G401.6 (cell line): ENCODE measurements at regions not wholly inside any gene's neighbourhood (a gene's known extent, or its start where the extent isn't known, plus 50 kb on each side); places are given as distances from the start of the nearest gene placed in this dataset.

Experiments
- FAIRE-seq: peaks from 2 replicates; lab custom pipeline; 2012; peaks lifted over from hg19 to GRCh38; lab: Jason Lieb, UNC

DNA sequence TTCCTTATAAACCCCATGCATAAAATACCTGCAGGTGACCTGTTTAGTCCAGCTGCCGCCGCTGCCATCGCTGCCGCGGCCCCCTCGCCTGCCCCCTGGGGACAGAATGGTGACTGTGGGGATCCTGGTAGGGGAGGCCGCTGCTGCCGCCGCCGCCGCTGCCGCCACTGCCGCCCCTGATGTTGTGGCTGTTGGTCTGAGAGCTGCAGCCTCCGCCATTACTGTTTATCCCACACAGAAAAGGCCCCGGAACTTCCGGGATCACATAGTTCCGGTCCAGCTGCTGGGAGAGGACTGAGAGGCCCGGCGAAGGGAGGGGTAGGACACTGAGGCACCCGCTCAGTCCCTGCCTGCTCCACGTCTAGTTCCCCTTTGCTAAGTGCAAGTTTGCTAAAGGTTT is 244.9 kb downstream of the C12orf50 start:
- no peak for FAIRE-seq

DNA sequence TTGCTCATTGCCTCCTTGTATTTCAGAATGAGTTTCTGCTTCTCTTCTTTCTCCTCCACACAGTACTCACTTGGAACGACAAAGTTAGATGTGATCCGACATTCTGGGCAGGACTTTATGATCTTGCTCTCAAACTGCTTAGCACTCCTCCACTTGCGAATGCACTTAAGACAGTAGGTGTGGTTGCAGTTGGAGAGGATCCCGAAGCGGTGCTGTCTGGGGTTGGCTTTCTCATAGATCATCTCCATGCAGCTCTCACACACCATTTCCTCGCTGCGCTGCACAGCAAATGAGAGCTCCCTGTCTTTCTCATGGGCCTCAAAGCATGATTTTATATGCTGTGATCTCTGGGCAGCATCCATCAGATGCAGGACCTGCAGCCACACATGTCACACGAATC is 245.7 kb downstream of the C12orf50 start:
- FAIRE-seq, result no peak

DNA sequence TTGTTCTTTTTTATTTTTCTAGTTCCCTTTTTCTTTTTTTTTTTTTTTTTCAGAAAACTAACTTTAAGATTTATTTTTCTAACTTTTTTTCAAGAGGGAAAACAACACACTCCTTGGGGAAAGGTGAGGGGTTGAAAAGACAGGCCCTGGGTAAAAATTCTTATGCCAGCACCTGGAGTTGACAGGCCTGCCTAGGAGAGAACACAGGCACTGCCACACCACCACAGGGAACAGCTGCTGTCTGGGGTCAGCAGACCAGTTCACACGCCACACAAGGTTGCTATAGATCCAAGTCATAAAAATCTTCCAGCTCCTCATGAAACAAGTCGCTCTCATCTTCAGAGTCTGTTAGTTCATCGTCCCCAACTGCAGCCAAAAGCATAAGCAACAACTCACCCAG is 246.4 kb downstream of the C12orf50 start:
- FAIRE-seq, result no peak

DNA sequence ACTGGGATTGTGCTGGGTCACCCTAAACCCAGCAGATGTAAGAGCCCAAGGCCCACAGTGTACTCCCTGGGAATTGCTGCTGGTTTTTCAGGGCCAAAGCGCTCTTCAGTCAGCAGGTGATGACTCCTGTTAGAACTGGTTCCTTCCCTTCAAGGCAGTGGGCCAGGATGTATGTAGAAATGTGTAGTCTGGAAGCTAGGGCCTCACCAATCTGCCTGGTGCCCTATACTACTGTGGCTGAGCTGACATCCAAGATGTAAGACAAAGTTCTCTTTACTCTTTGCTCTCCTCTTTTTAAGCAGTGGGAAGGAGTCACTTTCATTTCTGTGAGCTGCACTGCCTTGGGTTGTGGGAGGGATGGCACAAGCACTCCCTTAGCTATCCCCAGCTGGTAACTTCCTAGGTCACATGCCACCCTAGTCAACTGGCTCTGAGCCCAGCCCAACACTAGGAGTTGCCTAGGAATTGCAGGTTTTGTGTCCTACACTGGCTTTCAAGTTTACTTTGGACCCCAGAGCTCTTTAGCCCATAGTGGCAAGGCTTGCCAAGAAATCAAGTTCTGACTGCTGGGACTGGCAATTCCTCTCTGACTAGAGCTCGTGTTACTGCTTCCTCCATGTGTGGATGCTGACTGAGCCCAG is 249.2 kb downstream of the C12orf50 start:
- no peak for FAIRE-seq

DNA sequence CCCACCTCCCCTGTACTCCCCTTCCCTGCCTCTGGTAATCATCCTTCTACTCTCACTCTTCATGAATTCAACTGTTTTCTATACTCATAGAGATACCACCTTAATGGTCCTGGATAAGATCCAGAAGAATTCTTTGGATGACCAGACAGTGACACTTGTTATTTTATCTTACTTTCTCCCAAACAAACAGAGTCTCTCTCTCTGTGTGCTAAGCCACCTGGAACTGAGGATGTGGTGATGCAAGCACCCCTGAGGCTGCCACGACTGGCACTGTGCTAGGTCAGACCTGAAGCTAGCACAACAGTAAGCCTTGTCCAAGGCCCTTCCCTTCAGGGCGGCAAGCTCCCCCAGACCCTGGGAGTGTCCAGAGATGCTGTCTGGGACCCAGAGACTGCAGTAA is 250.2 kb downstream of the C12orf50 start:
- FAIRE-seq, result no peak

DNA sequence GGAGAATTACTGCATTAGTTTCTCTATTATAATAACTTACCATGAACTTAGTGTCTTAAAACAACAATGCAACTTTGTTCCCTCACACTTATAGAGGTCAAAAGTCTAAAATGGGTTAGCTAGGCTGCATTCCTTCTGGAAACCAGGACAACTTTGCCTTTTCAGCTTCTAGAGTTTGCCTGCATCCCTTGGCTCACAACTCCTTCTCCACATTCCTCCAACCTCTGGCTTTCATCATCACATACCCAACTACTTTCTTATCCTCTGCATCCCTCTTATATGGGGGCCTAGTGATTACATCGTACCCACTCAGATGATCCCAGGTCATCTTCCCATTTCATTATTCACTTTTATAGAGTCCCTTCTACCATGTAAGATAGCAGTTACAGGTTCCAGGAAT is 251.1 kb downstream of the C12orf50 start:
- FAIRE-seq, result no peak

DNA sequence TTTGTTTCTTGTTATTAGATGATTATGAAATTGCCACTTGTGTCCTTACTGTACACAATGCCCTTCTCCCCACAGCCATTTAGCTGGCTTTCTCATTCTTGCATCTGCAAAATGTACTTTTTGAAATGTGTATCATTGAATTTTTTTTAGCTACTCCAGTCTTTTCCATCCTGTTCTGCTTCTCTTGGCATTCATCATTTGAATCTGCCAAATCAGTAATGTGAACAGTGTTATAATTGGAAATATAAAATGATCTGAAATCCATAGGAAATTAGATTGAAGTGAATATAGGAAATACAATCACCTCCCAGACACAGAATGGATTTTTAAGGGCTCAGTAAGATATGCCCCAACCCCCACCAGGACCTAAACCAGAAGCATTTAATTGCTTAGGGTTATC is 253.4 kb downstream of the C12orf50 start:
- no peak for FAIRE-seq

DNA sequence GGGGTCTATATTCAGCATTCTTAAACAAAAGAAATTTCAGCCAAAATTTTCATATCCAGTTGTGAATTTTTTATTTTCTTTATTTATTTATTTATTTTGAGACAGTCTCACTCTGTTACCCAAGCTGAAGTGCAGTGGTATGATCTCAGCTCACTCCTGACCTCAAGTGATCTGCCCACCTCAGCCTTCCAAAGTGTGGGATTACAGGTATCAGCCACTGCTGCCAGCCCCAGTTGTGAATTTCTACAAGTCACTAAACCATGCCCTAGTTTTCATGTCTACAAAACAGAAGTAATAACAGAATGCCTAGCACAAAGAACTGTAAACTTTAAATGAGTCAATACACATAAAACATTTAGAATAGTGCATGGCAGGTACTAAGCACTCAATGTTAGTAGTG is 254.2 kb downstream of the C12orf50 start:
- no peak for FAIRE-seq

DNA sequence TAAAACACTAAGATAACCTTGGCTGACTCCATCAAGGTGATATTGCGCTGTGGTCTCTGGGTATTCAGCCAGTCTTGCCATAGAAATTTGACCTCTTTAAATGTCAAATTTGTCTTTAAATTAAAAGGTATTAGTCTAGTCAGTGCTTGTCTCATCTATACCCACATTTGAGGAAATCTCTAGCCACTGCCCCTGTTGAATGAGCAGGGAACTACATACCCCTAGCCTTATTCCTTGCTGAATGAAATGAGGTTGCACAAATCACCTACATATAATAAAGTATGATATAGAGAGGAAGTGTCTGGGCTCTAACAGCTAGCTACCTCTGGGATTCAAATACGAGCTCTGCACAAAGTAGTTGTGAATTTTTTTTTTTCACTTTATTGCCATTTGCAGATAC is 256.8 kb downstream of the C12orf50 start:
- no peak for FAIRE-seq

DNA sequence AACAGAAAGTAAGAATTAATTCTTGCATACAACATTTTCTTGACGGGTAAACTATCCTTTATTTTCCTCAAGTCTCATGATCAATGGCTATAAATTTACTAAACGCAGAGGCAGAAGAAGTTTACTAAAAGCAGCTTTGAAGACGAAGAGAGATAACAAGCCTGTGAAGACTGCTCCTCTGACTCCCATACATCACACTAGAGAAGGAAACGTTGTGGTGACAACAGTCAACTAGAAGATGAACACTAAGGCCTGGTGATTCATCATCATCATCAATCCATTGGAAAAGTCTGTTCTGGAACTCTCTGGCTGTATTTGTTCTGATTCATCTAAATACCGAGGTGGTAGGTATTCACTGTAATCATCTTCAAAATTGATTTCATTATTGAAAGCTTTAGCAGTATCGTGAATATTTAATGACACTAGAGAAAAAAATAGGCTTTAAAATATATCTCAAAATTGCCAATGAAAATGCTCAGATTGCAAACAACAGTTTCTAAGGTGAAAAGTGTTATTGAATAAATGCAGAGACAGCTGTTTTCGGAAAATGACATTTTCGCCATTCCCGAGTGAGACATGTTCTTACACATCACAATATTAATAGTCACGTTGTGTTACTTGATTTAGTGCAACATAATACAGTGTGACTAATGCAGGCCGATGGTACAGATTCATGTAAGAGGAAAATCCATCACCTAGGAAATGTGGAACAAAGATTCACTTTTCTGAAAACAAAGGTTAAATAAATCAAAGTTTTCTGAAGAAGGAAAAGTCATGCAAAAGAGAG is 260.5 kb downstream of the C12orf50 start:
- FAIRE-seq, result no peak

DNA sequence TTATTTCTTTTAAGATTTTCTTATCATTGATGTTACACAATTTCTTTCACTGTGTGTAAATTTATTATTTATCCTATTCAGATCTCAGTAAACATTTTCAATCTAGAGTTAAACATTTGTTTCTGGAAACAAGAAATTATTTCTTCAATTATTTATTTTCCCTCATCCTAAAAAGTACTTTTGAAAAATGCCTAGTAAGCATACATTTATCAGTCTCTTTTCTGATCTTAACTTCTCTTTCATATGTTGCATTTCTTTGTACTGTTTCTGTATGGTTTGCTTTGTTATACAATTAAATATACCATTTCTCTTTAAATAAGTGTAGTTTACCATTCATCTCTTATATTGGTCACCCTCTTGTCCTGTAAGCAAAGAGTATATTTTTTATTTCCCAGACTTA is 263.2 kb downstream of the C12orf50 start:
- FAIRE-seq, result no peak

DNA sequence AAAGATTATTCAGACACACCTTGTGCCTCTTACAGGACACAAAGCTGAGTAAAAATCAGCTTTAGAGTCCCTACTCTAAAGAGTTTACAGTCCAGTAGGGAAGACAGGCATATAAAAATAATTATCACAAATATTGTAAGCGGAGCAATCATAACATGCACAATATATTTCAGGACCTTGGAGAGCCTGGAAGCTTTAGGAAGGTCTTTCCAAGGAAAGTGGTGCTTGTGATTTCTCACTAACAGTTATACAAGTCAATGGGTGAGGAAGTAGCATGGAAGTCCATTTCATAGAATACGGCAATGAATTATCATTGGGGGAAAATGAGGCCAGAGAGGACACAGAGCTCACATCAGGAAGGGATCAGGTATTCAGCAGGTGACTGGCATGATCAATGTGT is 268.3 kb downstream of the C12orf50 start:
- FAIRE-seq, result no peak

DNA sequence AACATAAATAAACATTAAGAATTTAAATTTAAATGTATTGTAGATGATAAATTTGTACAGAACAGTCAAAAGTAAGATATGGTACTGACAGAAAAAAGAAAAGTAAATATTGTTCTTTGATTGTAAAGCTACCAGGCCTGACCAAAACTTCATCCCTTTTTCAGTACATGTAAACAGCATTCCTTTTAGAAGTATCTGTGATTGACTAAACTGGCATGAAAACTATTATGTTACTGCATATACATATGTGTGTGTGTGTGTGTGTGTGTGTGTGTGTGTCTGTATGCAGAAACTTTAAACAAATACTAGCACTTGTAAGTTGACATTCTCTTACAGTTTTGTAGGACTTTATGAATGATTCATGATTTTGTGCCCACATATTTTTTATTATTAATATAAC is 270.9 kb downstream of the C12orf50 start:
- FAIRE-seq, result no peak

DNA sequence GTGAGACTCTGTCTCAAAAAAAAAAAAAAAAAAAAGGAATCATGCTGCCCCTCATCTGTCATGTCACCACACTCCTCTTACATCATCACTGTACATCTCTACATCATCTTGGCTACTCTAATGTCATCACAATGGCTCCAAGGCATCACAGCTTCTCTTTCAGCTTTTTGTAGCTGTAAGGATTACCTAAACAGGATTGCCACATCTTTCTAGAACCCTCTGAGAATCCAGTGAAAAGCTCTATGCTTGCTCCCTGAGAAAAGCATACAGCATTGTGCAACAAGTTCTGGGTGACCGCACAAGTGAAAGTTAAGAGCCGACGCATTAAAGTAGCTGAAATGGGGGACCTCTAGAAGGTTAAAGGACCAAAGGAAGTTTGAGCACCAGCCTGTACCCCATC is 272.5 kb downstream of the C12orf50 start:
- FAIRE-seq, result no peak

DNA sequence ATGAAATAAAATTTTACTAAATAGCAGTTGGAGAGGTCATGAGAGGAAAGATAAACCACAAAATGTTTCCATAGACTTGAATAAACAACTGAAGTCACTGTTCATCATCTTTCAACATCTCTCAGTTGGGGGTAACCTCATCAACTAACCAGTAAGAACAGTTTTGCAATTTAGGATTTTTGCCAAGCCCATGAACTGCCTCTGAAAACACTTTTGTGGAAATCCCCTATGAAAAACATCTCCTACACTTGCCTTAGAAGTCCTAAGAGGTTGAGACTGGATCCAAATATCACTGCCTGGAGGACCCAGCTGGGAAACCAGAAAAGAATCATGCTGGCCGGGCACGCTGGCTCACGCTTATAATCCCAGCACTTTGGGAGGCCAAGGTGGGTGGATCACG is 273.1 kb downstream of the C12orf50 start:
- no peak for FAIRE-seq

DNA sequence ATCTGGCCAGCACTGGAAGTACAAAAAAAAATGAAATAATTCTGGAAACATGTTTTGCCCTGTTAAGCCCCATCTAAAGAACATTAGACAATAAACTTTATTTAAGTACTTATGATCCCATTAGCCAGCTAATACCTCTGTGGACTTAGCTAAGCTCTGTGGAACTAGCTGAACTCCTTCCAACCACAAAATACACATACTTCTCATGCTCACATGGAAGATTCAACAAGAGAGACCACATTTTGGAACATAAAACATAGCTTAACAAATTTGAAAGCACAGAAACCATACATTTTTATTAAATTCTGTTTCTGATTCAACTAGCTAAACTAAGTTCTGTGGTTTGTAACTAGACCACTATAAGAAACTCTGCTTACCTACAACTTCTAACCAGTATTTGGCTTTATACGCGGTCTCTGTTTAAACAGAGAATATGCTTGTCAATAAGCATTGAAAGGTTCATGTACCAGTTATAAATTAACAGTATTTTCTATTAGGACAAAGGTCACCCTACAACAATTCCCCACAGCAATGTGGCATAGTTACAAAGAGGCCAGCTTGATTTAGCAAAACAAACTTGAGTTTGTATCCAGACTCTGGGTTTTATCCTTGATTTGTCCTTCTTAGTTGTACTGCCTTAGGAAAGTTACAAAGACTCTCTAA is 300.1 kb downstream of the C12orf50 start:
- FAIRE-seq, result no peak

DNA sequence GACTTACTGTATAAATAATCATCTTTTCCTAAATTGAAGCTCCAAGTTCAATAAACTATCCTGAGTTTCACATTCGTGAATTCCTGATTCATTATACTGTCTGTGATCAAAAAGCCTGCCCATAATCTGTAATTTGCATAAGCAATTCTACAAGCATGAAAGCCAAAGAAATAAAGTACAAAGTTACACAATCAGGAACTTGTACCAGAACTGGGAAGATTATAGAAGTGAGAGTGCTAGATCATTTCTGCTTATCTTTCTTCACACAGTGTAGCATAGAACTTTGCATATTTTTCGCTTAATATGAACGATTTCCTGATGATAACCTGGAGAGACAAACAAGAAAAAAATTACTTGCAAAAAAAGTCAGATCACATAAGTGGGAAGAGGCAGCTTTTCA is 308.2 kb downstream of the C12orf50 start:
- no peak for FAIRE-seq

DNA sequence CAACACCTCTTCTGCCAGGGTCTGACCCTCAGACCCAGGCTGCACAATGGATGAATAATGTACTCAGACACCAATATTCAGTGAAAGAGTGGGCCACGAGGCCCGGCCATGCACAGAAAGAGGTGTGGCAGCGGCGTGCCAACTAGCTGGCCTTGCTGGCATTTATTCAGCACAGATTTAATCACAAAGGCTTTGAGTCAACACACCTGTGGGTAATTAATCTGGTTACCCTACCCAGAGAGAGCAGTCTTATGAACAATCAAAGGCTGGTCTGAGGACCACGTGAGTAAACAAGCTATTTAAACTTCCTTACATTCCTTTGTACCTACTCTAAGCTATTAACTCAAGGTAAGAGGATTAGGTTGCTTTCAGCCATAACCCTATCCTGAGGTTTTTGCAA is 324.8 kb downstream of the C12orf50 start:
- no peak for FAIRE-seq

DNA sequence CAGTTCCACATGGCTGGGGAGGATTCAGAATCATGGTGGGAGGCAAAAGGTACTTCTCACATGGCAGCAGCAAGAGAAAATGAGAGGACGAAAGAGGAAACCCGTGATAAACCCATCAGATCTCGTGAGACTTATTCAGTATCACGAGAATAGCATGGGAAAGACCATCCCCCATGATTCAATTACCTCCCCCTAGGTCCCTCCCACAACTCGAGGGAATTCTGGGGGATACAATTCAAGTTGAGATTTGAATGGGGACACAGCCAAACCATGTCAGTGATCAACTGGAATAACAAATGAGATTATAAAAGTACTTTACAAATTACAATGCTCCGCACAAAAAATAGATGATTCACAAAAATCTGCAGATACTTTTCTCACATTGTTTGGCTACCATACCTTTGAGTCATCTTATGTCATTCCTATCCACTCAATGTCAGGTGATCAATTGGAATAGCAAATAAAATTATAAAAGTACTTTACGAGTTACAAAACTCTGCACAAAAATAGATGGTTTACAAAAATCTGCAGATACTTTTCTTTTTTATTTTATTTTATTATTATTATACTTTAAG is 338.9 kb downstream of the C12orf50 start:
- no peak for FAIRE-seq

DNA sequence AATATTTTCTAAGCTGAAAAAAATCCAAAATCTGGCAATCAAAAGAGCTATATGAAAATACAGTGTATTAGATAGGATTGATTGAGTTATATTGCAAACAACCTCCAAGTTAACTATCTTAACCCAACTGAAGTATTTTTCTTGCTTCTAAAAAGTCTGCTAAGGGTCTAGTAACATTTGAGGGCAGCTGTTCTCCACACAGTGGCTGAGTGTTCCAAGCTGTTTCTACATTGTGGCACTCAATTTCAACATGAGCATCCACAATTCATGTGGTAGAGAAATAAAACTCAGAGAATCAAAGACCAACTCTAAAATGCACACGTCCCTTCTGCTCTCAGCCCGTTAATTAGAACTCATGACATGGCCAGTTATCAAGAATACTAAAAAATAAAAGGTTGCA is 340.0 kb downstream of the C12orf50 start:
- no peak for FAIRE-seq

DNA sequence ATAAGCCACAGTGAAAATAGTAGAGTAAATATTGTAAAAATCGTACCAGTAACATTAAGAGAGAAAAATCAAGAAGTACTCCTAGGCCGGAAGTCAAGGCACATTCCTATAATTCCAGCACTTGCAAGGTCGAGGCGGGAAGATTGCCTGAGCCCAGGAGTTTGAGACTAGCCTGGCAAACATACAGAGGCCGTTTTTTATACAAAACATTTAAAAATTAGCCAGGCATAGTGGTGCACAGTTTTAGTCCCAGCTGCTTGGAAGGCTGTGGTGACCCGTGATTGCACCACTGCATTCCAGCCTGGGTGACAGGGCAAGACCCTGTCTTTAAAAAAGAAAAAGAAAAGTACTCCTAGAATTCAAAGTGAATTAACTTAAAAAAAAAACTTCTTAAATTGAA is 341.8 kb downstream of the C12orf50 start:
- FAIRE-seq, result no peak

DNA sequence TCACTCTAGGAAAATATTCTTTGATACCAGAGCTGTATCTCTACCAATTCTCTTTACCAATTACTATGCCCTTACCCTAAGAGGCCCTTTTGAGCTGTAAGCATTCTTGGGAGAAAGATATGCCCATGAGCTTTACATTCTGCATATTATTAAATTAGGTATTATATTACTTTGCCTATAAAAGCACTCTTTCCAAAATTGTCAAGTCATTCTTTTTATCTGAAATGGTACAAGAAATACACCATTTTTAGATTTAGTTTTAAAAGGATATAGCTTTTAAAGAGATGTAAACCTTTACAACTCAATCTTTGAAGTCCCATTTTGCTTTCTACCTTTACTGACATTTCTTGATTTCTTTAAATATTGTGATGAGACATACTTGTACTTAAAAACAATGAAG is 343.5 kb downstream of the C12orf50 start:
- FAIRE-seq, result no peak

DNA sequence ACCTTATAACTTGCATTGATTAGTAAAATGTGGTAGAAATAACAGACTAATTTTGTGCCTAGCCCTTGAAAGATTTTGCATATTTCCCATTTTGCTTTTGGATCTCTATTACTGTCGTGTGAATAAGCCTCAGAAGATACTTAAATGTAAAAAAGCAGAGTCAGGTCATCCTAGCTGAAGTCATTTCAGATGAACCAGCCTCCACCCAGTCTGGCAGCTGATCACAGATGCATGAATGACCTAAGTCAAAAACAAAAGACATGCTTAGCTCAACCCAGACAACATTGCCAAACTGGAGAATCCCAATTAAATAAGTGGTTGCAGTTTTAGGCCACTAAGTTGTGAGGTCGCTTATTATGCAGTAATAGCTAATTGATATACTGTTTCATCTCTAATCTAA is 349.9 kb downstream of the C12orf50 start:
- FAIRE-seq, result no peak
